ENCODE measurements at regions not wholly inside any gene's neighbourhood (a gene's known extent, or its start where the extent isn't known, plus 50 kb on each side); places are given as distances from the start of the nearest gene placed in this dataset.

DNA sequence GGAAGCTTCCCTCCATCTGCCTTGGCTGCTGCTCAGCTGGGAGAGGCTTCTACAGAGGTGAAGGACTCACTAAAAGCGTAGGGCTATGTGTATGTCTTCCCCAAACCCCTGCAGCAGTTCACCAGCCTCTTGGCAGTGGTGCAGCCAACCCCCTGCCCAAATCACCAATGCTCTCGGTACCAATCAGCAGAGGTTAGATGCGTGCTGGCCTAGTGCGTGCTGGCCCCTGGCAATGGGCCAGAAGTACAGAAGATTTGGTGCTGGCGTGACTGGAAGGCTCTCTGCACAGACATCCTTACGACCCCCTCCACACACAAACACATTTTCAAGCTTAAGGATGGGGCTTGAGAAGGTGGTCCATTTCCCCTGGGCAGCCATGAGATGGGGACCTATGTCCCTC, 79.0 kb downstream of the MRPL14 start:
- H3K4me3 ChIP-seq (ENCODE audit: low read depth in 1 of 2, low read length in 2 of 2): no peak overlapping the region
- no peaks in the 10 kb centered on the region for H3K9me3 ChIP-seq (ENCODE audit: low read length)
- H3K36me3 ChIP-seq (ENCODE audit: insufficient read depth, low read length): no peaks in the 10 kb centered on the region
- H3K9ac ChIP-seq (ENCODE audit: low read length): no peak overlapping the region
- H3K27me3 ChIP-seq (ENCODE audit: control insufficient read depth in 1 of 2, insufficient read depth in 2 of 2, low read length in 2 of 2): no peaks in the 10 kb centered on the region
- peak overlapping the region; percentile 70 for H3K27ac ChIP-seq (ENCODE audit: low read depth, low read length)
- H3K4me1 ChIP-seq (ENCODE audit: insufficient read depth, low read length): peaks cover 75% of the 10 kb centered on the region

- Histone ChIP-seq H3K36me3 (ENCODE audit: insufficient read depth, low read length) (no peaks in the 10 kb centered on the region), H3K4me1 (ENCODE audit: insufficient read depth, low read length) (peaks cover 80% of the 10 kb centered on the region), H3K9ac (ENCODE audit: low read length) (no peak overlapping the region), H3K4me3 (ENCODE audit: low read depth in 1 of 2, low read length in 2 of 2) (no peak overlapping the region), H3K9me3 (ENCODE audit: low read length) (no peaks in the 10 kb centered on the region), H3K27me3 (ENCODE audit: control insufficient read depth in 1 of 2, insufficient read depth in 2 of 2, low read length in 2 of 2) (no peaks in the 10 kb centered on the region), H3K27ac (ENCODE audit: low read depth, low read length) (peak overlapping the region; percentile 70)
These were observed 79.5 kb downstream of the MRPL14 start for GRCh38 chr6:44047801-44048200.

DNA sequence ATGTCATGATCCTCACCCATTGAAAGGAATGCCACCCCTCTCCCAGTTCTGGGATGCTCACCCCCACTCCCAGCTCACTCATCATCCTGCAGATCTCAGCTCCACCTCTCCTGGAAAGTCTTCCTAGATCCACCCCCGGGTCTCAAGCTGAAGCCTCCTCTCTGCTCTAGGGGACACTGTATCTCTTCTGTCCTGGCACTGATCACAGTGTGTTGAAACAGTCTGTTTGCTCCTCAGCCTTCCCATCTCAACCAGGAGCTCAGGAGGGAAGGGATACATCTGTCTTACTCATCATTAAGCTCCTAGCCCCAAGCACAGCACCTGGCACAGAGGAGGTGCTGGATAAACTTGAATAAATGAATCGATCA, 80.1 kb downstream of the MRPL14 start:
- H3K9me3 ChIP-seq (ENCODE audit: low read length): no peaks in the 10 kb centered on the region
- no peak overlapping the region for H3K9ac ChIP-seq (ENCODE audit: low read length)
- no peaks in the 10 kb centered on the region for H3K36me3 ChIP-seq (ENCODE audit: insufficient read depth, low read length)
- H3K27ac ChIP-seq (ENCODE audit: low read depth, low read length): no peak overlapping the region
- no peaks in the 10 kb centered on the region for H3K27me3 ChIP-seq (ENCODE audit: control insufficient read depth in 1 of 2, insufficient read depth in 2 of 2, low read length in 2 of 2)
- peaks cover 78% of the 10 kb centered on the region for H3K4me1 ChIP-seq (ENCODE audit: insufficient read depth, low read length)
- no peak overlapping the region for H3K4me3 ChIP-seq (ENCODE audit: low read depth in 1 of 2, low read length in 2 of 2)

- Histone ChIP-seq H3K4me1 (ENCODE audit: insufficient read depth, low read length) (peaks cover 78% of the 10 kb centered on the region), H3K27me3 (ENCODE audit: control insufficient read depth in 1 of 2, insufficient read depth in 2 of 2, low read length in 2 of 2) (no peaks in the 10 kb centered on the region), H3K4me3 (ENCODE audit: low read depth in 1 of 2, low read length in 2 of 2) (no peak overlapping the region), H3K9ac (ENCODE audit: low read length) (no peak overlapping the region), H3K36me3 (ENCODE audit: insufficient read depth, low read length) (no peaks in the 10 kb centered on the region), H3K9me3 (ENCODE audit: low read length) (no peaks in the 10 kb centered on the region), H3K27ac (ENCODE audit: low read depth, low read length) (no peak overlapping the region)
These were observed 80.6 kb downstream of the MRPL14 start for GRCh38 chr6:44046516-44047178.

DNA sequence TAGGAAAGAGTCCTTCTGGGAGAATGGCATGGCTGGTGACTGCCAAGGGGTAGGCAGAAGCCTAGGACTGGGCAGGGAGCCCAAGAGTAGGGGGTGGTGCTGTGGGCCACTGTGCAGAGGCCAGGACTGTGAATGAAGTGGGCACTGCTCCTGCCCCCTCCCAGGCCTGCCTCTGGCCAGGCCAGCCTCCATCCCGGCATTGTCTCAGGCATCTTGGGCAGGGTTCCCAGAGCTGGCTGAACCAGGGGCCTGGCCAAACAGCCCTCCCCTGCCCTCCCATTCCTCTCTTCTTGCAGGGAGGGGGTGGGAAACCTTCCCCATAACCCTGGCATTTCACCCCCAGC, 81.6 kb downstream of the MRPL14 start:
- Histone ChIP-seq H3K9me3 (ENCODE audit: low read length) (no peaks in the 10 kb centered on the region), H3K9ac (ENCODE audit: low read length) (peak overlapping the region; percentile 3), H3K4me1 (ENCODE audit: insufficient read depth, low read length) (peaks cover 77% of the 10 kb centered on the region), H3K27ac (ENCODE audit: low read depth, low read length) (peak overlapping the region; percentile 10), H3K4me3 (ENCODE audit: low read depth in 1 of 2, low read length in 2 of 2) (no peak overlapping the region), H3K27me3 (ENCODE audit: control insufficient read depth in 1 of 2, insufficient read depth in 2 of 2, low read length in 2 of 2) (no peaks in the 10 kb centered on the region), H3K36me3 (ENCODE audit: insufficient read depth, low read length) (no peaks in the 10 kb centered on the region)

DNA sequence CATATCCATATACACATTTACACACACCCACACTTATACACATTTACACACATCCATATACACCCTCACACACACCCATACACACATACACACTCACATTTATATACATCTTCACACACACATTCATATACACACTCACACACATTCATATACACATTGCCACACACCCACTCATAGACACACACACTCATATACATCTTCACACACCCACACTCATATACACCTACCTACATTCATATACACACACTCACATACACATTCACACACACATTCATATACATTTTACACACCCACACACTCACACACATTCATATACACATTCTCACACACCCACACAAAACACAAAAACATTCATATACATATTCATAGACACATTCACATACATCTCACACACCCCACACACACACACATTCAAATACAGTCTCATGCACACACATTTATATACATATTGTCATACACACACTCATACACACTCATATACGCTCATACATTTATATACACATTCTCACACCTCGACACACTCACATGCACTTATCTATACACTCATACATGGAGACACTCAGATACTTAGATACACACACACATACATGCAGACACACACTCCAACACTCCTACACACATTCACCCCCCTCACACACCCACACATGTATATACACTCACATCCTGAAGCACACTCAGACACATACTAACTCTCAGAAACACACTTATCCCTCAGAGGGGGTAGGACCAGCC, 82.1 kb downstream of the MRPL14 start:
- no peaks in the 10 kb centered on the region for H3K27me3 ChIP-seq (ENCODE audit: control insufficient read depth in 1 of 2, insufficient read depth in 2 of 2, low read length in 2 of 2)
- H3K4me3 ChIP-seq (ENCODE audit: low read depth in 1 of 2, low read length in 2 of 2): no peak overlapping the region
- H3K4me1 ChIP-seq (ENCODE audit: insufficient read depth, low read length): peaks cover 76% of the 10 kb centered on the region
- H3K9ac ChIP-seq (ENCODE audit: low read length): peak overlapping the region; percentile 3
- H3K27ac ChIP-seq (ENCODE audit: low read depth, low read length): peak overlapping the region; percentile 10
- H3K36me3 ChIP-seq (ENCODE audit: insufficient read depth, low read length): no peaks in the 10 kb centered on the region
- H3K9me3 ChIP-seq (ENCODE audit: low read length): no peaks in the 10 kb centered on the region

- peaks cover 67% of the 10 kb centered on the region for H3K4me1 ChIP-seq (ENCODE audit: insufficient read depth, low read length)
- H3K4me3 ChIP-seq (ENCODE audit: low read depth in 1 of 2, low read length in 2 of 2): no peak overlapping the region
- H3K27me3 ChIP-seq (ENCODE audit: control insufficient read depth in 1 of 2, insufficient read depth in 2 of 2, low read length in 2 of 2): no peaks in the 10 kb centered on the region
- no peaks in the 10 kb centered on the region for H3K36me3 ChIP-seq (ENCODE audit: insufficient read depth, low read length)
- H3K27ac ChIP-seq (ENCODE audit: low read depth, low read length): no peak overlapping the region
- no peaks in the 10 kb centered on the region for H3K9me3 ChIP-seq (ENCODE audit: low read length)
- H3K9ac ChIP-seq (ENCODE audit: low read length): no peak overlapping the region
These were observed 83.1 kb downstream of the MRPL14 start for GRCh38 chr6:44044154-44044539.

GRCh38 chr6:44043479-44044153, 83.6 kb downstream of the MRPL14 start:
- H3K4me1 ChIP-seq (ENCODE audit: insufficient read depth, low read length): peaks cover 62% of the 10 kb centered on the region
- no peak overlapping the region for H3K9ac ChIP-seq (ENCODE audit: low read length)
- H3K27me3 ChIP-seq (ENCODE audit: control insufficient read depth in 1 of 2, insufficient read depth in 2 of 2, low read length in 2 of 2): no peaks in the 10 kb centered on the region
- H3K9me3 ChIP-seq (ENCODE audit: low read length): no peaks in the 10 kb centered on the region
- H3K27ac ChIP-seq (ENCODE audit: low read depth, low read length): no peak overlapping the region
- H3K36me3 ChIP-seq (ENCODE audit: insufficient read depth, low read length): no peaks in the 10 kb centered on the region
- no peak overlapping the region for H3K4me3 ChIP-seq (ENCODE audit: low read depth in 1 of 2, low read length in 2 of 2)

- no peak overlapping the region for H3K4me3 ChIP-seq (ENCODE audit: low read depth in 1 of 2, low read length in 2 of 2)
- H3K9ac ChIP-seq (ENCODE audit: low read length): no peak overlapping the region
- no peaks in the 10 kb centered on the region for H3K9me3 ChIP-seq (ENCODE audit: low read length)
- no peaks in the 10 kb centered on the region for H3K27me3 ChIP-seq (ENCODE audit: control insufficient read depth in 1 of 2, insufficient read depth in 2 of 2, low read length in 2 of 2)
- H3K4me1 ChIP-seq (ENCODE audit: insufficient read depth, low read length): peaks cover 56% of the 10 kb centered on the region
- H3K36me3 ChIP-seq (ENCODE audit: insufficient read depth, low read length): no peaks in the 10 kb centered on the region
- peak overlapping the region; percentile 56 for H3K27ac ChIP-seq (ENCODE audit: low read depth, low read length)
These were observed 84.2 kb downstream of the MRPL14 start for GRCh38 chr6:44042989-44043478.

DNA sequence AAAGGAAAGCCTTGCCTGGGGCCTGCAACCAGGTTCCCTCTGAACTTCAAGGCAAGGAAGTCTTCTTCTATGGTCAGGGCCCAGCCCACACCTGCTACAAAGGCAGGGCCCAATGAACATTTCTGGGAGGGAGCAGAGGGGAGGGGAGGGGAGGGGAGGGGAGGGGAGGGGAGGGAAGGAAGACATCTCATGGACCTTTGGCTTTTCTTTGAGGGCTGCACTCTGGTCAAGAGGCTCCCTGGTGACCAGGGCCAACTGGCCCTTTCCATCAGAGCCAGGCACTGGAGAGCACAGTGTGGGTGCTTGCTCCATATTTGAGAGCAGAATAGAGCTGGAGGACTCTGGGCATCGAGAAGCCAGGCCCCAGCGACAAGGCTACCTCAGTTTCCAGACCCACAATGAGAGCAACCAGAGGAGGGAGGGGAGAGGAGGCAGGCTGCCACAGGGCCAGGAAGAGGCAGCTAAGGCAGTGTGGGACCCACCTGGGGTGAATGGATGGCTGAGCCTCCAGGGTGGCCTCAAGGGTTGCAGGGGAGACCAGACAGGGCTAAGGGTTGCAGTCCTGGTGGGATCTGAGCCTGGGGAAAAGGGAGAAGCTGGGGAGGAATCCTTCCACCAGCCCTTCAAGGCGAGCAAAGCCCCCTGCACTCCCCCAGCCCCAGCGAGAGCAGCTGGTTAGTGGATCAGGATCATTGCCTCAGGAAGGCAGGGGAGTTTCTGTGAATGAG, 84.8 kb downstream of the MRPL14 start:
- H3K36me3 ChIP-seq (ENCODE audit: insufficient read depth, low read length): no peaks in the 10 kb centered on the region
- H3K27me3 ChIP-seq (ENCODE audit: control insufficient read depth in 1 of 2, insufficient read depth in 2 of 2, low read length in 2 of 2): no peaks in the 10 kb centered on the region
- H3K4me3 ChIP-seq (ENCODE audit: low read depth in 1 of 2, low read length in 2 of 2): no peak overlapping the region
- peak overlapping the region; percentile 28 for H3K27ac ChIP-seq (ENCODE audit: low read depth, low read length)
- H3K4me1 ChIP-seq (ENCODE audit: insufficient read depth, low read length): peaks cover 50% of the 10 kb centered on the region
- H3K9me3 ChIP-seq (ENCODE audit: low read length): no peaks in the 10 kb centered on the region
- no peak overlapping the region for H3K9ac ChIP-seq (ENCODE audit: low read length)

All from muscle layer of colon (tissue), 2 donors.